HCT116 (cell line): ENCODE measurements at regions not wholly inside any gene's neighbourhood (a gene's known extent, or its start where the extent isn't known, plus 50 kb on each side); places are given as distances from the start of the nearest gene placed in this dataset.
"Not testable (repeated sequence)": the region's sequence is repeated elsewhere in the genome, so short reads cannot be mapped to it uniquely, and the experiment has no call there.

Source experiments
- ATAC-seq: fragments of 200-7000 bp; cut with Tn5 transposase; 2 replicates; pipeline ENCODE4 v1.9.1; 2020; ENCODE audit warnings: mild to moderate bottlenecking, moderate library complexity
- BruUV-seq: library from RNA; stranded (reverse); fragments of 400-500 nt; replicated peaks from 2 replicates; lab custom pipeline; 2021; lab: Mats Ljungman, UMichigan
- CTCF ChIA-PET: fragments of 300-600 bp; sonication (Branson Sonifier 250); formaldehyde crosslinking; loops from one replicate; lab custom pipeline; 2021; ENCODE audit warnings: antibody characterized with exemption; lab: Charles Lee
- POLR2A ChIA-PET: fragments of 300-600, 350-600 bp; sonication (Branson Sonifier 250); formaldehyde crosslinking; loops from one replicate; lab custom pipeline; 2021; ENCODE audit warnings: antibody characterized with exemption; lab: Charles Lee
- RAD21 ChIA-PET, 2 experiments: fragments of 300-600 bp; sonication (Branson Sonifier 250); formaldehyde crosslinking; loops; one replicate each; lab custom pipeline; 2023; ENCODE audit warnings: low total read pairs in 2 of 2; ENCODE audit not compliant: uncharacterized antibody in 2 of 2, unreplicated experiment in 2 of 2, low non-redundant PET in 1 of 2; lab: Charles Lee
- DNase-seq: peaks from one replicate; pipeline ENCODE4 v3.0.0-alpha.2; 2010; ENCODE audit warnings: low read depth, low spot score
- H2AFZ ChIP-seq: fragments of 200-600 bp; shearing (Covaris generic), sonication (generic); 2 replicates; pipeline ENCODE4 v1.6.1; 2017; ENCODE audit warnings: low read depth, mixed run types, mixed read lengths, antibody characterized with exemption, low read length; ENCODE audit not compliant: poor library complexity, severe bottlenecking
- H3K27ac ChIP-seq: 2 replicates; pipeline ENCODE4 v1.5.1; 2012; ENCODE audit warnings: low read depth, low read length
- H3K27me3 ChIP-seq: fragments of 200-600 bp; sonication (generic); 2 replicates; pipeline ENCODE4 v1.6.1; 2016; ENCODE audit warnings: mixed run types, low read length, mixed read lengths; ENCODE audit not compliant: insufficient read depth
- H3K36me3 ChIP-seq, 2 experiments: fragments of 200-500 bp in 1 of 2; fragments of 200-600 bp in 1 of 2; sonication (Bioruptor generic) in 1 of 2; sonication (generic) in 1 of 2; 2 replicates each; pipeline versions ENCODE4 v1.5.1 to v1.6.1; 2014 to 2016; ENCODE audit warnings: low read length in 2 of 2, inconsistent platforms in 1 of 2, mixed read lengths in 1 of 2, mixed run types in 1 of 2; ENCODE audit not compliant: insufficient read depth in 2 of 2, control insufficient read depth in 1 of 2
- H3K4me1 ChIP-seq, 2 experiments: fragments of 200-600 bp in 1 of 2; sonication (generic) in 1 of 2; 2 replicates each; pipeline versions ENCODE4 v1.5.1 to v1.6.1; 2012 to 2017; ENCODE audit warnings: low read length in 2 of 2, inconsistent platforms in 1 of 2, mild to moderate bottlenecking in 1 of 2, mixed read lengths in 1 of 2, mixed run types in 1 of 2, moderate library complexity in 1 of 2; ENCODE audit not compliant: insufficient read depth in 2 of 2, control insufficient read depth in 1 of 2
- H3K4me2 ChIP-seq: fragments of 200-600 bp; sonication (generic); 2 replicates; pipeline ENCODE4 v1.6.1; 2017; ENCODE audit warnings: mixed run types, low read length, mixed read lengths
- H3K4me3 ChIP-seq, 2 experiments: fragments of 200-600 bp in 1 of 2; sonication (generic) in 1 of 2; replicated peaks in 1 of 2; 2 replicates each; pipeline ENCODE4 v1.5.1; 2011 to 2016; ENCODE audit warnings: low read length in 2 of 2, control low read depth in 1 of 2, low read depth in 1 of 2, mild to moderate bottlenecking in 1 of 2, mixed read lengths in 1 of 2, mixed run types in 1 of 2
- H3K79me2 ChIP-seq: fragments of 200-600 bp; sonication (generic); 2 replicates; pipeline ENCODE4 v1.6.1; 2017; ENCODE audit warnings: mild to moderate bottlenecking, mixed run types, low read length, moderate library complexity, mixed read lengths; ENCODE audit not compliant: insufficient read depth
- H3K9ac ChIP-seq: fragments of 200-600 bp; sonication (generic); 2 replicates; pipeline ENCODE4 v1.6.1; 2016; ENCODE audit warnings: low read length, mixed read lengths
- H3K9me2 ChIP-seq: fragments of 200-600 bp; sonication (generic), shearing (Covaris generic); 2 replicates; pipeline ENCODE4 v1.6.1; 2017; ENCODE audit warnings: mixed run types, mild to moderate bottlenecking, moderate library complexity; ENCODE audit not compliant: insufficient read depth
- H3K9me3 ChIP-seq, 2 experiments: fragments of 200-500 bp in 1 of 2; fragments of 200-600 bp in 1 of 2; sonication (Bioruptor generic) in 1 of 2; sonication (generic) in 1 of 2; 2 replicates each; pipeline ENCODE4 v1.6.1; 2014 to 2017; ENCODE audit warnings: low read length in 2 of 2, mixed read lengths in 2 of 2, inconsistent platforms in 1 of 2, low read depth in 1 of 2, mild to moderate bottlenecking in 1 of 2, mixed run types in 1 of 2, moderate library complexity in 1 of 2; ENCODE audit not compliant: control insufficient read depth in 1 of 2, insufficient read depth in 1 of 2
- H4K20me1 ChIP-seq: fragments of 200-600 bp; sonication (generic), shearing (Covaris generic); 2 replicates; pipeline ENCODE4 v1.6.1; 2017; ENCODE audit warnings: mixed run types, mild to moderate bottlenecking, moderate library complexity; ENCODE audit not compliant: insufficient read depth
- ATF3 ChIP-seq: IDR thresholded peaks from 2 replicates; pipeline ENCODE4 v1.6.1; 2012
- CBX3 ChIP-seq: IDR thresholded peaks from 2 replicates; pipeline ENCODE4 v1.6.1; 2012; ENCODE audit warnings: low read depth
- CEBPB ChIP-seq: IDR thresholded peaks from 2 replicates; pipeline ENCODE4 v1.6.1; 2012; ENCODE audit warnings: low read depth
- CTCF ChIP-seq, 3 experiments: fragments of 200-600 bp in 1 of 3; sonication (generic) in 1 of 3; IDR thresholded peaks in 2 of 3; conservative IDR thresholded peaks in 1 of 3; 2 replicates each; pipeline ENCODE4 v1.5.1; 2012 to 2017; ENCODE audit warnings: low read depth in 2 of 3, low read length in 2 of 3, antibody characterized with exemption in 1 of 3, borderline replicate concordance in 1 of 3, control low read depth in 1 of 3, mild to moderate bottlenecking in 1 of 3, mixed read lengths in 1 of 3, mixed run types in 1 of 3, moderate library complexity in 1 of 3; ENCODE audit not compliant: insufficient read depth in 1 of 3
- EGR1 ChIP-seq: IDR thresholded peaks from 2 replicates; pipeline ENCODE4 v1.6.1; 2012; ENCODE audit warnings: low read depth
- EZH2 ChIP-seq: fragments of 200-600 bp; sonication (generic); IDR thresholded peaks from 2 replicates; pipeline ENCODE4 v1.6.1; 2017; ENCODE audit warnings: antibody characterized with exemption, mixed run types
- FOSL1 ChIP-seq: IDR thresholded peaks from 2 replicates; pipeline ENCODE4 v1.6.1; 2012; ENCODE audit warnings: low read depth
- MAX ChIP-seq: IDR thresholded peaks from 2 replicates; pipeline ENCODE4 v1.6.1; 2012
- POLR2A ChIP-seq: IDR thresholded peaks from 2 replicates; pipeline ENCODE4 v1.7.0; 2011; ENCODE audit warnings: borderline replicate concordance; ENCODE audit not compliant: insufficient read depth, insufficient read length; ENCODE audit errors: extremely low read depth
- SP1 ChIP-seq: IDR thresholded peaks from 2 replicates; pipeline ENCODE4 v1.6.1; 2012; ENCODE audit warnings: low read depth
- ZBTB33 ChIP-seq: IDR thresholded peaks from 2 replicates; pipeline ENCODE4 v1.6.1; 2011; ENCODE audit warnings: mild to moderate bottlenecking, low read length, moderate library complexity; ENCODE audit not compliant: insufficient replicate concordance; ENCODE audit errors: extremely low read depth
- ZFX ChIP-seq: fragments of 450-650 bp; IDR thresholded peaks from 2 replicates; pipeline ENCODE4 v1.6.1; 2017
- ZNF274 ChIP-seq: fragments of 200-500 bp; sonication (Bioruptor generic); IDR thresholded peaks from 2 replicates; pipeline ENCODE4 v1.6.1; 2014; ENCODE audit warnings: mild to moderate bottlenecking, low read depth, low read length, inconsistent platforms
- intact Hi-C: fragments of 100-400 bp; cut with micrococcal nuclease; formaldehyde crosslinking; loops from 2 replicates; pipeline ENCODE4 v1.10.0; 2022

- Histone ChIP-seq H3K36me3 (no peaks in the 10 kb centered on the region), H4K20me1 (no peaks in the 10 kb centered on the region), H3K9ac (no peak overlapping the region), H3K27ac (no peak overlapping the region), H3K9me2 (no peaks in the 10 kb centered on the region), H2AFZ (no peak overlapping the region), H3K27me3 (no peaks in the 10 kb centered on the region), H3K4me2 (no peak overlapping the region), H3K79me2 (no peaks in the 10 kb centered on the region), H3K4me3 (no peak overlapping the region), H3K4me1 (no peaks in the 10 kb centered on the region)
- intact Hi-C loops = loop anchor here (10.0 kb wide), 1 partner anchor 648 kb away; no protein-coding TSS in a partner anchor
- no peak for DNase-seq
- CTCF ChIA-PET = interaction anchor here (0.7 to 2.7 kb wide), 4 partner anchors 9 to 381 kb away, joined by 3 to 16 read pairs (median 5); no protein-coding TSS in a partner anchor
- no TSS peak for BruUV-seq
- ATAC-seq = no peak
- RAD21 ChIA-PET = no interaction called here
- TF ChIP-seq ZFX = no peak
- TF ChIP-seq SP1 = no peak
- TF ChIP-seq CBX3 = no peak
- no peak for TF ChIP-seq ZNF274
- no peak for TF ChIP-seq EGR1
- TF ChIP-seq EZH2 = no peak
- TF ChIP-seq FOSL1 = no peak
- TF ChIP-seq ZBTB33 = no peak
- TF ChIP-seq CEBPB = no peak
- no peak for TF ChIP-seq ATF3
- no peak for TF ChIP-seq MAX
- TF ChIP-seq CTCF (IDR thresholded peaks at IDR 0.05 in 2 of 3, conservative IDR thresholded peaks at IDR 0.05 in 1 of 3; ENCODE audit: borderline replicate concordance in 1 of 3, insufficient read depth in 1 of 3, low read depth in 2 of 3, low read length in 2 of 3) = no peak
- no peak for TF ChIP-seq POLR2A
- TF ChIP-seq, all 23 proteins: peak for 0
- POLR2A ChIA-PET = no interaction called here
- H3K9me3 ChIP-seq = no peaks in the 10 kb centered on the region
Measured at GRCh38 chr4:27692868-27693634, 832.4 kb downstream of the STIM2 start.

- H3K9me3 ChIP-seq, H3K27me3 ChIP-seq, ATAC-seq, H4K20me1 ChIP-seq, BruUV-seq, H3K4me1 ChIP-seq, H3K9me2 ChIP-seq, H3K27ac ChIP-seq, H3K36me3 ChIP-seq, H3K9ac ChIP-seq, DNase-seq, H3K4me2 ChIP-seq, H2AFZ ChIP-seq, H3K4me3 ChIP-seq, CTCF ChIA-PET, POLR2A ChIA-PET, H3K79me2 ChIP-seq: not testable (repeated sequence)
- RAD21 ChIA-PET = interaction anchor here in 1 of 2 experiments (0.7 kb wide), 1 partner anchor 107 kb away, joined by 3 read pairs; no protein-coding TSS in a partner anchor
- intact Hi-C loops = loop anchor here (10.0 kb wide), 1 partner anchor 651 kb away; no protein-coding TSS in a partner anchor
Measured at GRCh38 chr4:27696257-27696656, 835.6 kb downstream of the STIM2 start.
